GM12878 (cell line): ENCODE measurements at regions not wholly inside any gene's neighbourhood (a gene's known extent, or its start where the extent isn't known, plus 50 kb on each side); places are given as distances from the start of the nearest gene placed in this dataset.

ENCODE experiments used
- CTCF ChIP-seq, 3 experiments: IDR thresholded peaks in 2 of 3; conservative IDR thresholded peaks in 1 of 3; 2 replicates each; pipeline ENCODE4 v1.5.1; 2011; ENCODE audit warnings: low read depth in 3 of 3, low read length in 3 of 3, mild to moderate bottlenecking in 3 of 3, control low read depth in 2 of 3, moderate library complexity in 2 of 3, inconsistent platforms in 1 of 3, mixed read lengths in 1 of 3; ENCODE audit not compliant: control insufficient read depth in 2 of 3, insufficient read depth in 1 of 3; ENCODE audit errors: extremely low read depth in 1 of 3
- EP300 ChIP-seq, 2 experiments: fragments of 150-350 bp in 1 of 2; IDR thresholded peaks; 2 replicates each; pipeline ENCODE4 v1.6.1; 2011 to 2012; ENCODE audit warnings: low read depth in 2 of 2, low read length in 2 of 2, borderline replicate concordance in 1 of 2, improper control_type of control experiment in 1 of 2, inconsistent platforms in 1 of 2; ENCODE audit not compliant: control insufficient read depth in 1 of 2
- NFIC ChIP-seq: IDR thresholded peaks from 2 replicates; pipeline ENCODE4 v1.6.1; 2012; ENCODE audit warnings: low read depth, mild to moderate bottlenecking, inconsistent platforms, low read length, moderate library complexity
- POLR2AphosphoS2 ChIP-seq: IDR thresholded peaks from 2 replicates; pipeline ENCODE4 v1.6.1; 2011; ENCODE audit warnings: low read depth, mild to moderate bottlenecking, low read length, improper control_type of control experiment, moderate library complexity
- POLR2AphosphoS5 ChIP-seq: IDR thresholded peaks from 2 replicates; pipeline ENCODE4 v1.6.1; 2011; ENCODE audit warnings: mild to moderate bottlenecking, low read length, inconsistent platforms
- TF ChIP-seq, protein P1 (sequence below): IDR thresholded peaks from 2 replicates; pipeline ENCODE4 v1.6.1; 2012; ENCODE audit warnings: low read length, inconsistent platforms

GRCh38 chr13:88144580-88144979, 473.4 kb downstream of the SLITRK5 start:
- TF ChIP-seq, protein P1, sequence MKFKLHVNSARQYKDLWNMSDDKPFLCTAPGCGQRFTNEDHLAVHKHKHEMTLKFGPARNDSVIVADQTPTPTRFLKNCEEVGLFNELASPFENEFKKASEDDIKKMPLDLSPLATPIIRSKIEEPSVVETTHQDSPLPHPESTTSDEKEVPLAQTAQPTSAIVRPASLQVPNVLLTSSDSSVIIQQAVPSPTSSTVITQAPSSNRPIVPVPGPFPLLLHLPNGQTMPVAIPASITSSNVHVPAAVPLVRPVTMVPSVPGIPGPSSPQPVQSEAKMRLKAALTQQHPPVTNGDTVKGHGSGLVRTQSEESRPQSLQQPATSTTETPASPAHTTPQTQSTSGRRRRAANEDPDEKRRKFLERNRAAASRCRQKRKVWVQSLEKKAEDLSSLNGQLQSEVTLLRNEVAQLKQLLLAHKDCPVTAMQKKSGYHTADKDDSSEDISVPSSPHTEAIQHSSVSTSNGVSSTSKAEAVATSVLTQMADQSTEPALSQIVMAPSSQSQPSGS = no peak
- no peak for TF ChIP-seq POLR2AphosphoS5
- TF ChIP-seq NFIC = no peak
- TF ChIP-seq EP300 (IDR thresholded peaks at IDR 0.05; ENCODE audit: borderline replicate concordance in 1 of 2, control insufficient read depth in 1 of 2, low read depth in 2 of 2, low read length in 2 of 2) = no peak
- no peak for TF ChIP-seq POLR2AphosphoS2
- no peak for TF ChIP-seq CTCF (IDR thresholded peaks at IDR 0.05 in 2 of 3, conservative IDR thresholded peaks at IDR 0.05 in 1 of 3; ENCODE audit: control insufficient read depth in 2 of 3, extremely low read depth in 1 of 3, insufficient read depth in 1 of 3, low read depth in 3 of 3, low read length in 3 of 3)
